ENCODE measurements at regions not wholly inside any gene's neighbourhood (a gene's known extent, or its start where the extent isn't known, plus 50 kb on each side); places are given as distances from the start of the nearest gene placed in this dataset.

DNA sequence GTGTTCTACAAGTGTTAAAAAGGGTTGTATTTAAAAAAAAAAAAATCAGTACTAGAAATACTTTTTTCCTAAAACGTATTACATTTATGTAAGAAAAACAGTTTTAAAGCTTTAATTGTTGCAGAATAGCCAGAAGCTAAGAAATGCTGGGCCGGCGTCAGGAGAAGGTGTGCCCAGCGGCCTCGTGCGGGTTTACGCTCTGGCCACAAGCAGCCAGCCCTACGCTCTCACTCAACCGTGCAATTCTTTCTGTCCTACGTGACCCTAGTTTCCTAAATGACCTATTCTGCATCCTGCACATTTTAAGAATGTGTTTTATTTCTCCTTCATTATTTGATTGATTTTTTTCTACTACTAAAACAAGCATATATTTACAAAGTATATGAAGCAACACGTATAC, 279.7 kb upstream of the KLF14 start:
- Histone ChIP-seq H3K36me3 (ENCODE audit: control insufficient read depth, insufficient read depth, low read length) (peaks cover 1% of the 10 kb centered on the region), H3K27me3 (ENCODE audit: control insufficient read depth, insufficient read depth, low read length) (no peaks in the 10 kb centered on the region), H3K4me3 (ENCODE audit: low read depth, low read length) (no peak overlapping the region)
- POLR2A ChIA-PET, result interaction anchor here (1.3 kb wide), 1 partner anchor 100 kb away, joined by 3 read pairs; no protein-coding TSS in a partner anchor
- CTCF ChIA-PET, result interaction anchor here (1.2 to 2.6 kb wide), 3 partner anchors 13 to 117 kb away, joined by 4 to 10 read pairs (median 9); no protein-coding TSS in a partner anchor
- DNase-seq (ENCODE audit: low read depth), result no peak
- TF ChIP-seq, protein P1, sequence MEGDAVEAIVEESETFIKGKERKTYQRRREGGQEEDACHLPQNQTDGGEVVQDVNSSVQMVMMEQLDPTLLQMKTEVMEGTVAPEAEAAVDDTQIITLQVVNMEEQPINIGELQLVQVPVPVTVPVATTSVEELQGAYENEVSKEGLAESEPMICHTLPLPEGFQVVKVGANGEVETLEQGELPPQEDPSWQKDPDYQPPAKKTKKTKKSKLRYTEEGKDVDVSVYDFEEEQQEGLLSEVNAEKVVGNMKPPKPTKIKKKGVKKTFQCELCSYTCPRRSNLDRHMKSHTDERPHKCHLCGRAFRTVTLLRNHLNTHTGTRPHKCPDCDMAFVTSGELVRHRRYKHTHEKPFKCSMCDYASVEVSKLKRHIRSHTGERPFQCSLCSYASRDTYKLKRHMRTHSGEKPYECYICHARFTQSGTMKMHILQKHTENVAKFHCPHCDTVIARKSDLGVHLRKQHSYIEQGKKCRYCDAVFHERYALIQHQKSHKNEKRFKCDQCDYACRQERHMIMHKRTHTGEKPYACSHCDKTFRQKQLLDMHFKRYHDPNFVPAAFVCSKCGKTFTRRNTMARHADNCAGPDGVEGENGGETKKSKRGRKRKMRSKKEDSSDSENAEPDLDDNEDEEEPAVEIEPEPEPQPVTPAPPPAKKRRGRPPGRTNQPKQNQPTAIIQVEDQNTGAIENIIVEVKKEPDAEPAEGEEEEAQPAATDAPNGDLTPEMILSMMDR (IDR thresholded peaks at IDR 0.05; ENCODE audit: insufficient read depth, low read depth, low read length), result no peak

DNA sequence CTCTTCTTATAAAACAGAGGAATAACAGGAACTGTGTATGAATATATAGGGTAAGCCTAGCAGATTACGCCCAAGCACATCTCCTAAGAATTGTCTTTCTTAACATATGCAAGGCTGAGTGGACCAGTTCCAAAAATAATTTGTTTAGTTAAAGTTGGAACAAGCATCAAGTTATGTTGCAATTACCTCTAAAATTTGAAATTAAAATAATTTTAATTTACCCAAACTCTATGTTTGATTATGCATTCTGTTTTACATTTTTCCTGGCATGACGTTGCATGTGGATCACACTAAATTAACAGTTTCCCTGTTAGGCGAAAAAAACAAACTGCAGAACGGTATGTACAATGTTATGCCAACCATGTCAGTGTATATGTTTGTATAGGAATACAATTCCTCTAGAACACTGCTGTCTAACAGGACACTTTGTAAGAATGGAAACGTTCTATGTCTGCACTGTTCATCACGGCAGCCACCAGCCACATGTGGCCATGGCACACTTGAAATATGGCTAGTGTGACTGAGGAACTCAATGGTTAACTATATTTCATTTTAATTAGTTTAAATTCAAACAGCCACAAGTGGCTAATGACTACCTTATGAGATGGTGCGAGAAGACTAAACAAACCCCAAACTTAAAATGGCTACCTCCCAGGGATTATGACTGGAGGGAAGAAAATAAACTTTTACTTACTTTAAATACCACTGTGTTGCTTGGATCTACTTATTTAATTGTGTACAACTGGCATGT, 281.1 kb upstream of the KLF14 start:
- ChIA-PET CTCF (interaction anchor here (1.0 to 2.6 kb wide), 5 partner anchors 12 to 161 kb away, joined by 3 to 10 read pairs (median 6); no protein-coding TSS in a partner anchor), POLR2A (no interaction called here)
- Histone ChIP-seq H3K36me3 (ENCODE audit: control insufficient read depth, insufficient read depth, low read length) (peaks cover 2% of the 10 kb centered on the region), H3K4me3 (ENCODE audit: low read depth, low read length) (no peak overlapping the region), H3K27me3 (ENCODE audit: control insufficient read depth, insufficient read depth, low read length) (no peaks in the 10 kb centered on the region)
- DNase-seq (ENCODE audit: low read depth), result no peak
- TF ChIP-seq, protein P1 (IDR thresholded peaks at IDR 0.05; ENCODE audit: insufficient read depth, low read depth, low read length), result no peak

DNA sequence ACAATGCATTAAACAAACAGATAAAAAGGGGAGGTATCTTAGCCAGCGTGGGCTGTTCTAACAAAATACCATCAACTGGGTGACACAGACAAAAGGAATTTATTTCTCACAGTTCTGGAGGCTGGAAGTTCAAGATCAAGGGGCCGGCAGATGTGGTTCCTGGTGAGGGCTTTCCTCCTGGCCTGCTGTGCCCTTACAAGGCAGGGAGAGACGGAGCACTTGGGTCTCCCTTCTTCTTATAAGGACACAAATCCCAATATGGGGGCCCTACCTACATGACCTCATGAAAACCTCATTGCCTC, 281.6 kb upstream of the KLF14 start:
- DNase-seq (ENCODE audit: low read depth), result no peak
- Histone ChIP-seq H3K27me3 (ENCODE audit: control insufficient read depth, insufficient read depth, low read length) (no peaks in the 10 kb centered on the region), H3K36me3 (ENCODE audit: control insufficient read depth, insufficient read depth, low read length) (peaks cover 2% of the 10 kb centered on the region), H3K4me3 (ENCODE audit: low read depth, low read length) (no peak overlapping the region)
- ChIA-PET POLR2A (no interaction called here), CTCF (interaction anchor here (1.3 to 1.4 kb wide), 2 partner anchors 33 to 126 kb away, joined by 3 to 6 read pairs; no protein-coding TSS in a partner anchor)
- TF ChIP-seq, protein P1 (IDR thresholded peaks at IDR 0.05; ENCODE audit: insufficient read depth, low read depth, low read length), result no peak

- TF ChIP-seq, protein P1 (IDR thresholded peaks at IDR 0.05; ENCODE audit: insufficient read depth, low read depth, low read length), result no peak
These were observed 282.2 kb upstream of the KLF14 start for GRCh38 chr7:131016230-131016629.

DNA sequence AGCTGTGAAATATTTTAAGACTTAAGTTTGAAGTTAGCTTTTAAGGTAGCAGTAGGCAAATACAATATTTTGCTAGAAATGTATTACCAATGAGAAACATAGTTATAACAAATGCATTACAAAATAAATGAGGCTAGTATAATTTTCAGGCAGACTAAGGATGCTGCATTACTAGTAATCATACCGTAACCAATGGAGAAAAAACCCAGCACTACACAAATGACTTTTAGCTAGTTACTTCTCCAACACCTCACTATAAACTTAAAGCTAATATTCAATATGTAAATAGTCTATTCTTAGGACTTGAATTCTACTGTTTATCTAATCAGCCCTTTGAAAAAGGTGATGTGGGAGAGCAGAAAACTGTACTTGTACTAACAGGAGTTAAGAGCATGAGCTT, 285.3 kb upstream of the KLF14 start:
- Histone ChIP-seq H3K4me3 (ENCODE audit: low read depth, low read length) (no peak overlapping the region), H3K27me3 (ENCODE audit: control insufficient read depth, insufficient read depth, low read length) (no peaks in the 10 kb centered on the region), H3K36me3 (ENCODE audit: control insufficient read depth, insufficient read depth, low read length) (peaks cover 4% of the 10 kb centered on the region)
- ChIA-PET CTCF (interaction anchor here (0.8 kb wide), 1 partner anchor 9 kb away, joined by 3 read pairs; no protein-coding TSS in a partner anchor), POLR2A (no interaction called here)
- DNase-seq (ENCODE audit: low read depth), result no peak
- TF ChIP-seq, protein P1 (IDR thresholded peaks at IDR 0.05; ENCODE audit: insufficient read depth, low read depth, low read length), result no peak

More at GRCh38 chr7:131016230-131016629, 282.2 kb upstream of the KLF14 start:
- DNase-seq (ENCODE audit: low read depth), result no peak
- CTCF ChIA-PET, result interaction anchor here (1.0 to 1.4 kb wide), 3 partner anchors 24 to 127 kb away, joined by 3 to 6 read pairs (median 3); no protein-coding TSS in a partner anchor
- Histone ChIP-seq H3K4me3 (ENCODE audit: low read depth, low read length) (no peak overlapping the region), H3K27me3 (ENCODE audit: control insufficient read depth, insufficient read depth, low read length) (no peaks in the 10 kb centered on the region), H3K36me3 (ENCODE audit: control insufficient read depth, insufficient read depth, low read length) (peaks cover 2% of the 10 kb centered on the region)
- POLR2A ChIA-PET, result no interaction called here

Data from BJ (cell line).